ENCODE measurements at regions not wholly inside any gene's neighbourhood (a gene's known extent, or its start where the extent isn't known, plus 50 kb on each side); places are given as distances from the start of the nearest gene placed in this dataset.

GRCh38 chr10:21092683-21093524, 195.8 kb upstream of the NEBL start:
- no peak overlapping the region for H3K27ac ChIP-seq (ENCODE audit: low read depth, low read length)
- no peak overlapping the region for H4K91ac ChIP-seq (replicated peaks; ENCODE audit: insufficient read length, low read length)
- no peak overlapping the region for H2AFZ ChIP-seq (ENCODE audit: low read length)
- H3K23ac ChIP-seq (ENCODE audit: insufficient read length): no peak overlapping the region
- peaks cover 0 to 1% of the 10 kb centered on the region in 2 experiments for H4K20me1 ChIP-seq (replicated peaks in 1 of 2; ENCODE audit: control insufficient read depth in 1 of 2, insufficient read depth in 2 of 2, low read length in 2 of 2)
- no peaks in the 10 kb centered on the region for H3K4me1 ChIP-seq (replicated peaks in 1 of 4; ENCODE audit: control insufficient read depth in 3 of 4, insufficient read depth in 4 of 4, low read length in 3 of 4)
- no peak overlapping the region for H2BK15ac ChIP-seq (ENCODE audit: low read length)
- FAIRE-seq: no peak
- no peak overlapping the region for H3K4me3 ChIP-seq (ENCODE audit: extremely low read depth in 1 of 4, insufficient read depth in 2 of 4, low read depth in 3 of 4, low read length in 4 of 4)
- no peak overlapping the region for H3K18ac ChIP-seq (ENCODE audit: extremely low read depth, low read length)
- CTCF ChIA-PET (ENCODE audit: partially characterized antibody): interaction anchor here (1.1 kb wide), 1 partner anchor 132 kb away, joined by 3 read pairs; no protein-coding TSS in a partner anchor
- H3K4me2 ChIP-seq (ENCODE audit: insufficient read depth in 1 of 2, low read depth in 2 of 2, low read length in 2 of 2): no peak overlapping the region
- H2BK20ac ChIP-seq (ENCODE audit: low read length): no peak overlapping the region
- no peak overlapping the region for H2BK5ac ChIP-seq (ENCODE audit: low read depth, low read length)
- no peak overlapping the region for H3K4ac ChIP-seq (replicated peaks; ENCODE audit: insufficient read length, low read depth, low read length)
- no peaks in the 10 kb centered on the region for H3K9me3 ChIP-seq (ENCODE audit: insufficient read depth in 2 of 2, low read depth in 1 of 2, low read length in 1 of 2)
- POLR2A ChIA-PET (ENCODE audit: partially characterized antibody): no interaction called here
- no peak overlapping the region for H2AK5ac ChIP-seq (ENCODE audit: low read depth, low read length)
- no peak overlapping the region for H3K14ac ChIP-seq (ENCODE audit: insufficient read length)
- no peak overlapping the region for H2BK12ac ChIP-seq (ENCODE audit: low read depth, low read length)
- peaks cover 5% of the 10 kb centered on the region; the same call in 1 of the 2 replicates for H3K79me1 ChIP-seq (ENCODE audit: low read depth, low read length)
- no peak for DNase-seq (ENCODE audit: low read depth in 1 of 2, low spot score in 2 of 2)
- H3K9ac ChIP-seq (replicated peaks in 1 of 4; ENCODE audit: extremely low read depth in 1 of 4, low read depth in 3 of 4, low read length in 3 of 4): no peak overlapping the region
- no peak overlapping the region for H2BK120ac ChIP-seq (replicated peaks; ENCODE audit: low read depth, low read length)
- no peaks in the 10 kb centered on the region; a peak in 1 of 7 replicates for H3K27me3 ChIP-seq (replicated peaks in 1 of 4; ENCODE audit: control insufficient read depth in 3 of 4, extremely low read depth in 1 of 4, insufficient read depth in 3 of 4, low read length in 3 of 4)
- H3K23me2 ChIP-seq (ENCODE audit: low read depth, low read length): no peaks in the 10 kb centered on the region
- H4K5ac ChIP-seq (ENCODE audit: insufficient read length, low read depth, low read length): no peak overlapping the region
- H4K8ac ChIP-seq (ENCODE audit: extremely low read depth, insufficient read depth, low read length): no peak overlapping the region
- TF ChIP-seq YY1 (IDR thresholded peaks at IDR 0.05; ENCODE audit: low read depth, low read length): no peak
- TF ChIP-seq EZH2 (IDR thresholded peaks at IDR 0.05; ENCODE audit: low read depth, low read length, severe bottlenecking): no peak
- TF ChIP-seq TBP (IDR thresholded peaks at IDR 0.05; ENCODE audit: low read depth, low read length): no peak
- TF ChIP-seq NANOG (IDR thresholded peaks at IDR 0.05; ENCODE audit: insufficient read depth, low read depth, low read length, poor library complexity, severe bottlenecking): no peak
- TF ChIP-seq EGR1 (IDR thresholded peaks at IDR 0.05; ENCODE audit: borderline replicate concordance, low read depth, low read length): no peak
- no peak for TF ChIP-seq USF2 (IDR thresholded peaks at IDR 0.05; ENCODE audit: low read length)
- no peak for TF ChIP-seq CREB1 (IDR thresholded peaks at IDR 0.05)
- no peak for TF ChIP-seq BACH1 (IDR thresholded peaks at IDR 0.05; ENCODE audit: low read length)
- no peak for TF ChIP-seq RAD21 (IDR thresholded peaks at IDR 0.05 in 1 of 2, conservative IDR thresholded peaks at IDR 0.05 in 1 of 2; ENCODE audit: low read depth in 2 of 2, low read length in 2 of 2)
- no peaks in the 10 kb centered on the region for H3K79me2 ChIP-seq (ENCODE audit: control insufficient read depth in 1 of 2, insufficient read depth in 2 of 2, low read length in 2 of 2)
- 93% methylated on average over 5 of the region's 5 CpGs; no CpG with 5 or more reads in 1 of the 2 experiments for WGBS, 2 experiments (ENCODE audit: extremely low coverage in 1 of 2, insufficient coverage in 1 of 2, insufficient read length in 1 of 2, insufficient replicate concordance in 2 of 2, low coverage in 1 of 2, low lambda C conversion rate in 2 of 2, missing lambda C conversion rate in 1 of 2)
- no peak overlapping the region for H3K56ac ChIP-seq (replicated peaks; ENCODE audit: insufficient read length, low read depth, low read length)
- H3K36me3 ChIP-seq (ENCODE audit: control insufficient read depth in 2 of 4, insufficient read depth in 4 of 4, low read length in 3 of 4): no peaks in the 10 kb centered on the region
